MV-4-11 (cell line): ENCODE measurements at regions not wholly inside any gene's neighbourhood (a gene's known extent, or its start where the extent isn't known, plus 50 kb on each side); places are given as distances from the start of the nearest gene placed in this dataset.
"Not testable (repeated sequence)": the region's sequence is repeated elsewhere in the genome, so short reads cannot be mapped to it uniquely, and the experiment has no call there.

Source experiments
- DNase-seq: peaks from one replicate; lab custom pipeline; 2025; lab: John Stamatoyannopoulos, UW

DNA sequence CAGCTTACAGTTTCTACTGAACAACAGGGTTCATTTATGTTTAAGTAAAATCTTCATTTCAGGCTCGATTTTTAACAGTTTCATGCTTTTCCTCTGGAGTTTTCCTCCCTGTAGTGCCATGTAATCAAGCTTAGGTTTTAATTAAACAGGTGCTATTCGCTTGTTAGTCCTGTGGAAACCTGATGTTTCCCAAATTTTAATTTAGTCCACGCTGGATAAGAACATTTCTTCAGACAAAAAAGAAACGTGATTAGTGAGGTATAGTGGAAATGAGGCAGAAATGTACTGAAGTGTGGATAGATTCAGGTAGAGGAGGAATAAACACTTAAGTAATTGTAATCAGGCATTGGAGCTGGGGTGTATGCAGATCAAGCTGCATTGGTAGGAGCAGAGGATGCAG lies 1217.5 kb downstream of the AACS start:
- no peak for DNase-seq

DNA sequence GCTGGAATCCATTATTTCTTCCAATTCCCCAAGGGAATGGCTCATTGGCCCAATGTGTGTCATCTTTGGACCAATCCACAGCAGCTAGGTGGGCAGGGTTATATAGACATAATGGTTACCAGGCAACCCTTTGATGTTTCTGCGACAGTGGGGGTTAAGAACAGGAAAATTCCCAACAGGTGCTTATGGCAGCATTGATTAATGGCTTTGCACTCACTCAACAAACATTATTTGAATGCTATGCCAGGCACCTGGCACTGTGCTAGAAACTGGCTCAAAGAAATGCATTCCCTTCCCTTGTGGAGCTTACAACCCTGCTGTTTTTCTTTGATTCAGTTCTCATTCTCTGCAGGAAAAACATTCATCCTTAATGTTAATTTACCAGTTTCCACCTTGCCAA lies 1221.0 kb downstream of the AACS start:
- DNase-seq: no peak

DNA sequence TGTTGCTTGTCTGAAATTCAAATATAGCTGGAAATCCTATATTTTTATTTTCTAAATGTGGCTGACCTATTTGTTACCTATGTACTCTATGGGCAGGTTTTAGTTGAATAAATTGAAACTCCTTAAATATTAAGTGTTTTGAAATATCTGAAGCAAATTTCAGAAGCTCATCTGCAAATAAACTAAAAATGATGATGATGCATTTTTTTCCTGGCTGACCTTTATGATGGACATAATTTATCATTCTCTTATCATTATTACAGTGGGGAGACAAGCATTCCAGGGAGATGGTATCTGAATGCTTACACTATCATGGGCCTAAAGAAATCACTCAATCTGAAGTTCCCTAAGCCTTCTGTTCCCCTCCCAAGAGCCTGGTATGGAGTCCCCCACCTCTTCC lies 1225.2 kb downstream of the AACS start:
- DNase-seq: no peak

DNA sequence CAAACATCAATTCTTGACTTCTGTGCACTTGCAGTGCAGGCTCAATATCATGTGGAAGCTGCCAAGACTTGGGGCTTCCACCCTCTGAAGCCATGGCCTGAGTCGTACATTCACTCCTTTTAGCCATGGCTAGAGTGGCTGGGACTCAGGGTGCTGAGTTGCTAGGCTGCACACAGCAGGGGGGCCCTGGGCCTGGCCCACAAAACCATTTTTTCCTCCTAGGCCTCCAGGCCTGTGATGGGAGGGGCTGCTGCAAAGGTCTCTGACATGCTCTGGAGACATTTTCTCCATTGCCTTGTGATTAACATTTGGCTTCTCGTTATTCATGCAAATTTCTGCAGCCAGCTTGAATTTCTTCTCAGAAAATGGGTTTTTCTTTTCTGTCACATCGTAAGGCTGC lies 1226.8 kb downstream of the AACS start:
- DNase-seq: not testable (repeated sequence)

DNA sequence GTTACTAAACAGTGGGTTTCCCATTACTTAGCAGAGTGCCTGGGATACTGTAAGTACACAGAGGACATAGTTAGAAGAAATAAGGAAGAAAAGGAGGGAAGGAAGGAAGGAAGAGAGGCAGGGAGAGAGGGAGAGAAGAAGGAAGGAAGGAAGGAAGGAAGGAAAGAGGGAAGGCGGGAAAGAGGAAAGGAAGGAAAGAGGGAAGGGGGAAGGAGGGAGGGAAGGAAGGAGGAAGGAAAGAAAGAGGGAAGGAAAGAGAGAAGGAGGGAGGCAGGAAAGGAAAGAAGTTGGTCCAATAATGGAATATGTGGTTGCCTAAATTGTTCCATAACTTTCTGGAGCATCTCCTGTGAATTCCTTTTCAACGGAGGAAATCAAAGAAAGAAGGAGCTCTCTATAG lies 1230.4 kb downstream of the AACS start:
- no peak for DNase-seq

DNA sequence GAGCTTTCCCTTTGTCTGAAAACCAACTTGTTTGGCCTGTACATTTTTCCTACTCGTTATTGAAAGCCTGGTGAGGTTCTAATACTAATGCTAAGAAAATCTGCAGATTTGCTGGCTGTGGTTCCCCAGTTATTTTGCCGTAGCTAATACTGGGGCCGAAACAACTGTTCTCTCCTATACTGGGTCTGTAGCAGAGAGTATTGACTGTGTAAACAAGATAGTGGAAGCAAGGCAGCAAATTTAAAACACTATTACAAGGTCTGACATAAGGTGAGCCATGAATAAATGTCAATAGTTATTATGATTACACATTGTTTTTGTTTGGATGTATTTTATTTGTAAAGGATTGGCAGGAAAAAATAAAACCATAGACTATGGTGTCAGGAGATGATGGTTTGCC lies 1244.0 kb downstream of the AACS start:
- no peak for DNase-seq

DNA sequence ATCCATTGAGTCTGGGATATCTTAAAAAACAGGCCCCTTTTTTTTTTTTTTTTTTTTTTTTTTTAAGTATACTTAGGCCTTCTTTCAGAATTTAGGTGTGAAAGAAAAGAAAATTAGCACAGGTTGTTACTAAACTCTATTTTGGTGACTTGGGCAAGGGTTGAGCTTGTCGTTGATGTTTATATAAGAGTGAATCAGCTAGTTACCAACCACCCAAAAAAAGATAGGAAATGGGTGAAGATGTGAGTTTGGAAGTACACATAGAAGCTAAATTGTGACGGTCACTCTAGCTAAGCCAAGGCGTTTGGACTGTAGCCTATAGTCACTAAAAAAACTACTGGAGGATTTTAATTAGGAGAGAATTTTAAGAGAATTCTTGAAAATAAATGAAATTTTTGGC lies 1247.2 kb downstream of the AACS start:
- no peak for DNase-seq

DNA sequence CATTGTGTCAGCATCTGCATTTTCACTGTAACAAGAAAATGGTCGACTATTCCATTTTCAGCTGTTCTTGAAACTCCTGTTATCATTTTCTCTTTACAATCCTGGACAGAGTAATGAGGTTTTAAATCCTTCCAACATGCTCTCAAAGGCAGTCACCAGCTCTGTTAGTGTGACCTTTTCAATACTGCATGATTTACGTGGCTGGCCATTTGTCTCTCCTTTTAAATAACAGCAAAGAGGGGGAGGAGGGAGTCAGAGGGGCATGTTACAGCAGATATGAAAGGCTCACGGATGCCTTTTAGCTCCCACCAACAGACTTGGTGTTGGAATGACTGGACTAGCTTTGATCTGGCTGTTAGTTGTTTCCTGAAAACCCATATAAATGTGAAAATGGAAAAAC lies 1251.2 kb downstream of the AACS start:
- DNase-seq: no peak

DNA sequence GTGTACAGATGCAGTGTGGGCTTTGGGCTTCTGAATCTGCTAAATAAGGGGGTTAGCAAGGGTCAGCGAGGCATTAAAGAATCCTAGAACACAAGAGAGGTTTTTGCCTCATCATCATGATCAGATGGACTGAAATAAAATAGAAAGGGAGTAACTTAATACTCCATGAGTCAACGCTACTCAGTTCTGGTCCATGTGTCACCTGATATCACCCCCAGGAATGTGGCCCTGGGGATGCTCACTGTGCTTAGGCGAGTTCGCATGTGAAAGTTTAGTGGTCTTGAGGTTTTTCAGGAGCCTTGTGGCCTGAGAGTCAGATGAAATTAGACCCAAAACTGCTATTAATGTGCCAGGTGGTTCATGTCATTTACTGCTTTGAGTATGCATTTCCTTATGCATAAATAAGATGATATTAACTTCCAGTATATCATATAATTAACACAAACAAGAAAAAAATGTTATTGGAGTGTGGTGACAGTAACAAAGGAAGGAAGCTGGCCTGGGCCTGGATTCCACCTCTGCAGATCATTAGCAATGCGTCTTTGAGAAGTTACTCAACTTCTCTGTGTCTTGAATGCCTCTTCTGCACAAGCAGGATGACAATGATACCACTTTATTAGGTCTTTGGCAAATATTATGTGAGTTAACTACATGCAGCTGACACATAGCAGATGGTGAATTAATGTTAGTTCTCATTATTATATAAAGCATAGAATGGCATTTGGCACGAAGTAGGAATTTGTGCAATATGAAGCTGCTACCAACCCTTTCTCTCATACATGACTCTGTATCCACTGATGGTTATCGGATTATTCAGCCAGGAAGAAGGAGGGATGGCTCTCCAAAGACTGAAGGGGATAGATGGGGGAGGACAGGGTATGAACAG lies 1272.6 kb downstream of the AACS start:
- no peak for DNase-seq

DNA sequence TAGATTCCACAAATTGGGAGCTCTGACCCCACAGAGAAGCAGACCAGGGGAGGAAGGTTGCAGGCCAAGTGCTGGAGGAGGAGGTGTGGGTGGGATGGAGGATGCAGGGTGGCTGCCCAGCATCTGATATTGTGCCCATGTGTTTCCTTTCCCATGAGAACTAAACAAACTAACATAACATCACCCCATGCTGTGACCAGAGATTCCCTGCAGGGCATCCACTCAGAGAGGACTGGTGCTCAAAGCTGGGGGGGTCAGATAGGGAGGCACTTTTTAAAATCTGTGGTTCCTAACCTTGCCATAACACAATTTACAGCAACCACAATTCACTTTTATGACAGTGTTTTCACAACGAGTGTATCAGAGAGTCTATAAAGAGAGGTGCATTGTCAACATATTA lies 1277.6 kb downstream of the AACS start:
- no peak for DNase-seq

DNA sequence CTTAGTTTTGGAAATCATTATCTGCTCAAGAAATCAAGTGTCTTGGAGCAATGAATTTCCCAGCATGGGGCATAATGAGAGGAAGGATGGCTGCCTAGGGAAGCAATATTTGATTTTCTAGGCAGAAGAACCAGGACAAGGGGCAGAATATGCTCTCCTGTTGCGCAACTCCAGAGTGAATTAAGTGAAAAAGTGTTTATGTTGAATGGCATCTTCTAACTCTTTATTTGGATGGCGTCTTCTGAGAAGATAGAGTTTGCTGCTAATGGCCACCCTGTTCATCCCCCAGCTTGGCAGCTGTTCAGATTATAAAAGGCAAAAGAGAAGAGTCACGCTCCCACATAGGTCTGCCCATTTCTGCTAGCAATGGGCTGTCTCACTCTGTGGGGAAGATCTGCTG lies 1278.1 kb downstream of the AACS start:
- no peak for DNase-seq

DNA sequence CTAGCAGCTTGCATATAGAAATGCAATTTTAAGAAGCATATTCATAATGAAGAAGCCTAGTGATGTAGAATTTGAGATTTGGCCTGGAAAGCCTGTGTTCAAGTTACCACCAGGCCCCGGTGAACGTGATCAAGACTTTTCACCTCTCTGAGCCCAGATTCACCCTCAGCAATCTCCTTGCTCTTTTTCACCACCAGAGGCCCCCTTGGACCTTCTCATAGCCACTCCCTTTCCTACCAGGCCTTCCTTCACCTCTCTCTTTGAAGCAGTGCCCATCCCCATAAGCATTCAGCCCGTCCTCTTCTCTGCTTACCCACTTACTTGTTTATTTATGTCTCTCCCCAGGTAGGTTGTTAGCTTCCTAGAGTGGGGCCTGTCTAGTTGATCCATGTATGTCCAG lies 1280.9 kb downstream of the AACS start:
- DNase-seq: no peak

DNA sequence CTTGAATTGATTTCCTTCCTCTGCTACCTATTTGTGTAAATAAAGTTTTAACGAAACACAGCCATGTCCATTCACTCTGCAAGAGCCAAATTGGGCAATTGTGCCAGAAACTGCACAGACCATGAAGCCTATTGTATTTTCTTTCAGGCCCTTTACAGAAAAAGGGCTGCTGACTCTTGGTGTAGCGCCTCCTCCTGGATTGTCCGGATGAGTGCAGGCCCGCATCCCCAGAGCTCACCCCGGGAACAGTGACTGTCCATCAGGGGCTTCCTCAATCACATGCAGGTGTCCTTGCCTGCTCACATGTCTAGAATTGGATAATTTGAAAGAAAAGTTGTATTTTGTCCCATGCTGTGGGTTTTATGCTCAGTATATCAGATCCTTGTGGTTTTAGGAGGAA lies 1282.2 kb downstream of the AACS start:
- no peak for DNase-seq

DNA sequence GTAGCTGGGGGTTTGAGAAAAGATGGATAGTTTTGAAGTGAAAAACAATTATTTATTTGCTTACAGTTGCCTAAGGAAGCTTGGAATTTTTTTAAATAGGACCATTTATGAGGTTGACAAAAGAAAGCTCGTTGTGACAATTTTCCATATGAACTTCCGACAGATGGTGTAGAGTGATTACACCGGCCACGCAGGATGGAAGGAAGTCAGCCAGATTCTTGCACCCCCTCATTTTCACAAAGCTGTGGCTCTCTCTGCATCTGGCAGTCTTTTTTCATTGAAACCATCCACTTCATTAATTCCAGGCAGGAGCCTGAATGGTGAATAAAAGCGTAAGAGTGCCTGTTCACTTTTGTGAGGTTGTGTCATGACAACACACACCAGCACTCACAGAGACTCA lies 1284.1 kb downstream of the AACS start:
- no peak for DNase-seq

DNA sequence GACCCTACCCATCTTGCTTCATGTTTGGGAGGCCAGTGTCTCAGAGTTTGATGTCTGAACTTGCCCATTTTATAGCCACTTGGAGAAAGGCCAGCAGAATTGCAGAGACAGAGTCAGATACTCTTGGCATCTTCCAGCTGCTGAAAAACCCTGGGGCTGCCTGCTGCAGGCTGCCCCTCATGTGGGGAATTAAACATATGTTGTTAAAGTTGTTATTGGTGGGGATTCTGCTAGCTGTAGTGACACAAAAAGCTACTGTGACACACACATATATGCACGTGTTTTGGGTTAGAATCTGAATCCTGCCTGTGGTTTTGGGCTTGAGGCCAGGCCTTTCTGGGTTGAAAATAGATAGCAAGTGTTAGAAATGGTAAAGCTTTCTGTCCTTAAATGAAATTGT lies 1288.4 kb downstream of the AACS start:
- DNase-seq: no peak

DNA sequence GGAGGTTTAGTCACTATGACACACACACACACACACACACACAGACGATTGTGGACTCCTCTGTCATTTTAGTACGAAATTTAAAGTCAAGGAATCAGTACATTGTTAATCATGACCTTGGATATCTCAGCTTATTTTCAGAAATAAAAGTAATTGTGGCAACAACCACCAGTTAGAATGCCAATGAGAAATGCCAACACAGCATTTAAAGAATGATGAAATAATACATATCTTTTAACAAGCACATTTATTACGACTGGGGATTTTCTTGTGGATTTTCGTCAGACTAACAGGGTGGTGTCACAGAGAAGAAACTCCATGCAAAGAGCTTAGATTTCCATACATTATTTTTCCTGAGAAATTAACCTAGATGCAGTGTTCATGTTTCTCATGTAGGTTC lies 1289.4 kb downstream of the AACS start:
- no peak for DNase-seq

DNA sequence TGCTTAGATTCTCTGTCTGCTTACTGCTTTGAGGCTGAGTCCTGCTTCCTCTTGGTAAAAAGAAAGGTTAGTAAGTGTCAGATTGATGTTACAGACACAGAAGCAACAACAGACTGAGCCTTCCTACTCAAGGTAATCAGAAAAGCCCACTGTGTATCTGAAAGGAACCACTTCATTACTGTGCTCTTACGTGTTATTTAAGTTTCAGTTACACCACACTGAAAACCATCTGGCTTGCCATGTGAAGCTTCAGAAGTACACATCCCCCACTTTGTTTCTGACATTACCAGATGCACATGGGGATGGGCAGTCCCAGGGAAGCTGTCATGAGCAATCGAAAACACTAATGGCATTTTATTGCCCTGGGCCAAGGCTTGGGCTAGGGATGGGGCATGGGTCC lies 1290.1 kb downstream of the AACS start:
- DNase-seq: no peak

DNA sequence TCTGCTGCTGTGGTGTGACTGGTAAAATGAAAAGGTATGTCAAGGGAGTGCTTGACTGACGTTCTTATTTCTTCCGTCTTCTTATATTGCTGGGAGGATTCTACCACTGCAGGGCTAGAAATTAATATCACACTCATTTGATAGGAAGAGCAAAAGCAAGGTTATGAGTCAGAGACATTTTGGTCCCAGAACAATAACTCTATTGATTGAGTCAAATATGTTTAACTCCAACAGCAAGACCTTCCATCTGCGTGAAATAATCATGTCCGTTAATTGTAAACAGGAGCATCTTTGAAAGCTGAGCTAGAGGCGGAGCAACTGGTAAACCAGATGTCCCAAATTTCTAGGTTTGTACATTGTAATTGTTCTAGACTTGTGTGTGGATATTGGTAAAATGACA lies 1293.6 kb downstream of the AACS start:
- no peak for DNase-seq

DNA sequence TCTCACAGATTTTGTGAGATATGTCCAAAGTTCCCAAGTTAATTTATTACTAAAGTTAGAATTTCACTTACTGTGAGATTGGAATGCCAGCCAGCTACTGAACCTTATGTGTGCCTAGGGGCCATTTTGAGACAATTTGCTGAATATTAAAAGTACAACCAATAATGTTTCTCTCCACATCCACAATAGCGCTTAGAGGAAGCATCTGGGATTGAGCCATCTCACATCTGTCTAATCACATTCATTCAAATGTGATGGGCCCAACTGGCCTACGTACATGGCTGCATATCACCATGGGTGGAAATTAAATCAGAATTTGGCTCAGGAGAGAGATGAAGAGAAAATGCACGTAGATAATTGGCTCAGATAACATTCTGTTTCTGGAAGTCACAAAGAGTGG lies 1294.0 kb downstream of the AACS start:
- DNase-seq: no peak

DNA sequence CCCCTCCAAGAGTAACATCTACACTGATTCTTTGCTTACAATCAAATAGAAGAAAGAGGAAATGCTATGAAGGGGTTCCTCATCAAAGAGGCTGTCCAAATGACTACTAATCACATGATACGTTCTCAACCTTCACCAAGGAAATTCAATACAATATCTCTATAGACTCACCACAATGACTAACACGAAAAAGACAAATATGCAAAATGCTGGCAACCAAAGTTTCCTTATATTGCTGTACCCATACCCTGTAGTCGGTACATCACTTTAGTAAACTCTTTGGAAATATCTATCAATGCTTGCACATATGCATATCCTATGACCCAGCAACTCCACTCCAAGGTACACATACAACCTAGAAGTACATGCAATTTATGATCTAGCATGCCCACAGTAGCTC lies 1296.6 kb downstream of the AACS start:
- DNase-seq: no peak

DNA sequence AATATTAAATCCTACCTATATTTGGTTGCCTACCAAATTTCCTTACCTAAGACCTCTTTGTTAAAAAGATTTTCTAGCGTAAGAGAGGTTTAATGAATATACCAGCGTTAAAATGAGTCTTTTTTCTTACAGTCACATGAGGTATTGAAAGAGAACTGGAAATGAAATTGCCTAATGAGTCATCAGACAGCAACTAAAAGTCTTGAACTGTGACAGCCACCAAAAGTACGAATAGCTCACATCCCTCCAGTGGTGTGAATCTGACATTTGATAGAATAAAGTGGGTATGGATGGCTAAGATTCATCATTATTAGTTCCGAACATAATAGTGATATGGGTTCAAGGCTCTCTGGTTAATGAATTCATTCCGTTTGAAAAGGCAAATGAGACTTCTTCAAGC lies 1297.3 kb downstream of the AACS start:
- DNase-seq: peak; percentile 10

DNA sequence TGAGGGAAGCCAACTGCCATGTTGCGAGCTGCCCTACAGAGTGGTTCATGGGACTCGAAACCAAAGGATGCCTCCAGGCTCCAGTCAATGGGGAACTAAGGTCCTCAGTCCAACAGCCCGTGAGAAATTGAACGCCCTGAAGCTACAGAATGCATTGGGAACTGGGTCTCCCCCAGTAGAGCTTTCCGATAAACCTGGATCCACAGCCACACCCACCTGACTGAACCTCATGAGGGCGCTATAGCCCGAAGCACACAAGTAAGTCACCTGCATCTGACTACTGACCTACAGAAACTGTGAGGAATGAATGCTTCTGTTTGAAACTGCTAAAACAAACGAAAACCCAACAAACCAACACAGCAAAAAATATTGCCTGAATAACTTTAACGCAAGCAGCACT lies 1297.7 kb downstream of the AACS start:
- no peak for DNase-seq

DNA sequence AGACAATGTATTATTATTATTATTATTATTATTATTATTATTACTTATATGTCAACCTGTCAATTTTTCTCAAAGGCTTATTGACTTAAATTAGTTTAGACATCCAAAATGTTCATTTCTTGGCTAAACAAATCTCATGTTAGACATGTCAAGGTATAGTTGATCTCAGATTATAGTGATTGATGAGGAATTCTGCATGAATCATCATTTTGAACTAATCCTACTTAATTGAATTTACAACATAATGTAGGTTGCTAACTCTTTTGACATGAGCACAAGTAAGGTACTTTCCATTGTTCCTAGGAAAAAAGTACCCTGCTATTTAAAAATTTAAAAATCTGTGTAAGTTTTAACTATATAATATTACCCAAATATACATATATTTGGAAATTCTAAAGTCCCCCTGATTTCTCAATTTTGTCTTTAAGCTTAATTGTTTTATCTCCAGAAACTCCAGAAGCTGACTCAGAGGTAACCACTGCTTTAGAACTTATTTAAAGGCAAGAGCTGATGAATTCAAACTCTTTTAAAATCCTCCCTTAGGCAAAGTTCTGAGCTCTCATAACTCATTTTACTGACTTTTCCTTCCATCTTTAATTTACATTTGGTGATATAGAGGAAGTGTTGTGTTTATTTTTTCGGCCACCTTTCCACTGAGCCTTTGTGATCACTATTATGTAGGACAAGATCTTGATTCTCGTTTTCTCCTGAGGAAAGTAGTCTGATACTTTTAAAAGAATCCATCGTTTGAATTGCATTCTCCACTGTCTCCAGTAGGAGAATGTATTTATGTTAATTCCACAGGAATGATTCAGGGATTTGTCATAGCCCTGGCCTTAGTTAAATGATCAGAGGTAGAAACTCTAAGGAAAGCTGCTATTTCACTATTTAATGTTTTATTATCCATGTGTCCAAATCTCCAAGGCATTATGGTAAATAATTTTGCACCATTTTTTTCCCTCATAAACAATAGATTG lies 1304.5 kb downstream of the AACS start:
- DNase-seq: no peak
